Uterus (tissue), 2 donors: ENCODE measurements at regions not wholly inside any gene's neighbourhood (a gene's known extent, or its start where the extent isn't known, plus 50 kb on each side); places are given as distances from the start of the nearest gene placed in this dataset.

Experiments
- CTCF ChIP-seq, 4 experiments: fragments of 200-600 bp in 2 of 4; fragments of 450-650 bp in 2 of 4; sonication (generic) in 2 of 4; IDR thresholded peaks; one replicate each; pipeline ENCODE4 v1.5.1; 2016 to 2019; ENCODE audit warnings: antibody characterized with exemption in 4 of 4, mild to moderate bottlenecking in 2 of 4, moderate library complexity in 1 of 4
- POLR2A ChIP-seq, 2 donors: fragments of 450-650 bp; IDR thresholded peaks; one replicate each; pipeline ENCODE4 v1.6.1; 2016; ENCODE audit warnings: antibody characterized with exemption in 2 of 2, mild to moderate bottlenecking in 1 of 2, moderate library complexity in 1 of 2

DNA sequence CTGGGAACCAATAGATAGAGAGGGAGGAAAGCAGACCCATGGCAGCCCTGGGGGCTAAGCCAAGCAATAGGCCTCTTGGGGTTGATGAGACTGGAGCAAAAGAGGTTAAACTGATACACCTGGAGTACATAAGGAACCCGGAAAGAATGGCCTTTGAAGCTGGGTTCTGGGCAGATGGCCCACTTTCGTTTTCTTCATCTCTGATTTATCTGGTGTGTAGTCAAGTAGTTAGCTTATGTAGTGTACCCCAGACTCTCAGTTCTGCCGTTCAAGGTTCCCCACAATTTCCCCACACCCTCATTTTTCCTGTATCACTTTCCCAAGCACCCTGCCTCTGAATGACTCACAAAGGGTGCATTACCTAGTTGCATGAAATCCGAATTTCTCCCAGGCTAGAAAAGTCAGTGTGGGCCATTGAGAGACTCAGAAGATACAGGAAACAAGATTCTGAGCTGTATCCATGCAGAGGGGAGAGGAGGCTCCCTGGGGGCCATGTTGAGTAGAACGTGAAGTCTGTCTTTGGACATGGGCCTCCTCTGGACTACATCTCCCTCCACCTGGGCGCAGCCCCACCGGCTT lies 235.0 kb downstream of the LOXHD1 start:
- TF ChIP-seq CTCF (IDR thresholded peaks at IDR 0.05) (no peak), POLR2A (IDR thresholded peaks at IDR 0.05) (no peak)
